H9 (cell line): ENCODE measurements at regions not wholly inside any gene's neighbourhood (a gene's known extent, or its start where the extent isn't known, plus 50 kb on each side); places are given as distances from the start of the nearest gene placed in this dataset.

Experiments used
- DNase-seq: peaks from one replicate; pipeline ENCODE4 v3.0.0-alpha.2; 2017
- H2AFZ ChIP-seq: one replicate; pipeline ENCODE4 v1.6.1; 2013; ENCODE audit warnings: mild to moderate bottlenecking, low read length, control low read depth, moderate library complexity
- H2AK5ac ChIP-seq: 2 replicates; pipeline ENCODE4 v1.6.1; 2013; ENCODE audit warnings: low read length, control low read depth, mixed read lengths; ENCODE audit not compliant: insufficient read length
- H2BK120ac ChIP-seq: one replicate; pipeline ENCODE4 v1.6.1; 2013; ENCODE audit warnings: low read depth, mild to moderate bottlenecking, low read length, control low read depth, inconsistent platforms; ENCODE audit not compliant: poor library complexity, severe bottlenecking
- H2BK12ac ChIP-seq: 2 replicates; pipeline ENCODE4 v1.6.1; 2013; ENCODE audit warnings: low read length, control low read depth, mixed read lengths, low read depth; ENCODE audit not compliant: insufficient read length
- H2BK15ac ChIP-seq: 2 replicates; pipeline ENCODE4 v1.6.1; 2013; ENCODE audit warnings: low read depth, low read length, control low read depth
- H2BK20ac ChIP-seq: one replicate; pipeline ENCODE4 v1.6.1; 2013; ENCODE audit warnings: low read depth, mild to moderate bottlenecking, low read length, control low read depth, inconsistent platforms; ENCODE audit not compliant: poor library complexity, severe bottlenecking
- H2BK5ac ChIP-seq: 2 replicates; pipeline ENCODE4 v1.6.1; 2013; ENCODE audit warnings: low read length, control low read depth, mixed read lengths; ENCODE audit not compliant: insufficient read length
- H3K14ac ChIP-seq: 2 replicates; pipeline ENCODE4 v1.6.1; 2013; ENCODE audit warnings: low read length, control low read depth; ENCODE audit not compliant: insufficient read depth
- H3K18ac ChIP-seq: 2 replicates; pipeline ENCODE4 v1.6.1; 2013; ENCODE audit warnings: low read depth, mild to moderate bottlenecking, mixed read lengths, low read length, control low read depth; ENCODE audit not compliant: insufficient read length
- H3K23ac ChIP-seq: 2 replicates; pipeline ENCODE4 v1.6.1; 2013; ENCODE audit warnings: low read length, control low read depth, mixed read lengths, low read depth; ENCODE audit not compliant: insufficient read length
- H3K23me2 ChIP-seq: 2 replicates; pipeline ENCODE4 v1.6.1; 2013; ENCODE audit warnings: low read depth, mild to moderate bottlenecking, mixed read lengths, low read length, control low read depth; ENCODE audit not compliant: insufficient read length, poor library complexity, severe bottlenecking
- H3K27ac ChIP-seq: 2 replicates; pipeline ENCODE4 v1.5.1; 2013; ENCODE audit warnings: low read length, control low read depth, mixed read lengths, low read depth; ENCODE audit not compliant: insufficient read length
- H3K27me3 ChIP-seq: 2 replicates; pipeline ENCODE4 v1.6.1; 2013; ENCODE audit warnings: low read length, control low read depth, inconsistent platforms; ENCODE audit not compliant: insufficient read depth
- H3K4ac ChIP-seq: 2 replicates; pipeline ENCODE4 v1.6.1; 2013; ENCODE audit warnings: low read depth, mild to moderate bottlenecking, control low read depth, inconsistent platforms, low read length, moderate library complexity
- H3K4me1 ChIP-seq: 2 replicates; pipeline ENCODE4 v1.6.1; 2013; ENCODE audit warnings: low read length, control low read depth, inconsistent platforms; ENCODE audit not compliant: insufficient read depth
- H3K4me2 ChIP-seq: 2 replicates; pipeline ENCODE4 v1.6.1; 2013; ENCODE audit warnings: low read length, control low read depth, mixed read lengths; ENCODE audit not compliant: insufficient read length, insufficient read depth
- H3K56ac ChIP-seq: 2 replicates; pipeline ENCODE4 v1.6.1; 2013; ENCODE audit warnings: low read depth, mild to moderate bottlenecking, mixed read lengths, low read length, control low read depth; ENCODE audit not compliant: insufficient read length
- H3K79me1 ChIP-seq: 2 replicates; pipeline ENCODE4 v1.6.1; 2013; ENCODE audit warnings: low read depth, mild to moderate bottlenecking, moderate library complexity, low read length, control low read depth, inconsistent platforms; ENCODE audit not compliant: insufficient read depth, poor library complexity, severe bottlenecking
- H3K79me2 ChIP-seq: 2 replicates; pipeline ENCODE4 v1.6.1; 2013; ENCODE audit warnings: low read length, control low read depth, inconsistent platforms; ENCODE audit not compliant: insufficient read depth
- H3K9ac ChIP-seq: 2 replicates; pipeline ENCODE4 v1.6.1; 2013; ENCODE audit warnings: low read length, control low read depth, mixed read lengths; ENCODE audit not compliant: insufficient read length; ENCODE audit errors: extremely low read depth
- H3K9me3 ChIP-seq: one replicate; pipeline ENCODE4 v1.6.1; 2013; ENCODE audit warnings: low read depth, low read length, inconsistent platforms; ENCODE audit not compliant: control insufficient read depth
- H3T11ph ChIP-seq: one replicate; pipeline ENCODE4 v1.6.1; 2013; ENCODE audit warnings: mild to moderate bottlenecking, low read length, control low read depth, inconsistent platforms
- H4K20me1 ChIP-seq: one replicate; pipeline ENCODE4 v1.6.1; 2013; ENCODE audit not compliant: control insufficient read depth, insufficient read length, insufficient read depth
- H4K5ac ChIP-seq: 2 replicates; pipeline ENCODE4 v1.6.1; 2013; ENCODE audit warnings: low read depth, mild to moderate bottlenecking, mixed read lengths, low read length, control low read depth; ENCODE audit not compliant: insufficient read length
- H4K8ac ChIP-seq: replicated peaks from 2 replicates; pipeline ENCODE4 v1.6.1; 2013; ENCODE audit warnings: low read length, control low read depth, mixed read lengths, low read depth; ENCODE audit not compliant: insufficient read length
- H4K91ac ChIP-seq: 2 replicates; pipeline ENCODE4 v1.6.1; 2013; ENCODE audit warnings: low read depth, mild to moderate bottlenecking, moderate library complexity, mixed read lengths, low read length, control low read depth; ENCODE audit not compliant: insufficient read length
- H3K27ac Mint-ChIP-seq, 3 experiments: 2 replicates in 2 of 3; 3 replicates in 1 of 3; pipeline ENCODE4 v1.8.0; 2020 to 2021; ENCODE audit warnings: mixed read lengths in 3 of 3, mild to moderate bottlenecking in 1 of 3, moderate library complexity in 1 of 3
- H3K27me3 Mint-ChIP-seq: 2 replicates; pipeline ENCODE4 v1.8.0; 2021; ENCODE audit warnings: low read depth, mild to moderate bottlenecking, moderate library complexity, mixed read lengths
- H3K36me3 Mint-ChIP-seq, 3 experiments: 2 replicates in 2 of 3; 3 replicates in 1 of 3; pipeline ENCODE4 v1.8.0; 2020 to 2021; ENCODE audit warnings: low read depth in 3 of 3, mixed read lengths in 3 of 3; ENCODE audit not compliant: insufficient read depth in 1 of 3
- H3K4me1 Mint-ChIP-seq, 2 experiments: 2 replicates each; pipeline ENCODE4 v1.8.0; 2020; ENCODE audit warnings: mixed read lengths in 2 of 2
- H3K4me3 Mint-ChIP-seq, 2 experiments: 2 replicates in 1 of 2; 3 replicates in 1 of 2; pipeline ENCODE4 v1.8.0; 2020 to 2021; ENCODE audit warnings: mild to moderate bottlenecking in 2 of 2, mixed read lengths in 2 of 2, moderate library complexity in 1 of 2
- H3K9me3 Mint-ChIP-seq, 2 experiments: 2 replicates in 1 of 2; 3 replicates in 1 of 2; pipeline ENCODE4 v1.8.0; 2020; ENCODE audit warnings: mild to moderate bottlenecking in 2 of 2, mixed read lengths in 2 of 2, moderate library complexity in 1 of 2
- CTCF ChIP-seq: fragments of 200-600 bp; sonication (generic); conservative IDR thresholded peaks from 3 replicates; pipeline ENCODE4 v1.8.0; 2021; ENCODE audit warnings: antibody characterized with exemption, mild to moderate bottlenecking
- WGBS: extraction: QIAGEN DNeasy Blood & Tissue Kit; methylation state at CpG from one replicate; pipeline ENCODE4 v1.1.7; 2013; ENCODE audit warnings: missing lambda C conversion rate, low lambda C conversion rate, mixed read lengths; ENCODE audit not compliant: insufficient read length; ENCODE audit errors: extremely low coverage; 5-methylcytosine and 5-hydroxymethylcytosine counted together

GRCh38 chr5:82331557-82331956, 53.4 kb upstream of the RPS23 start:
- no peaks in the 10 kb centered on the region; the same call in 1 of the 2 replicates for H3K27me3 Mint-ChIP-seq
- WGBS = no CpG with 5 or more reads among the region's 4 CpGs

More at GRCh38 chr5:82331557-82331956, 53.4 kb upstream of the RPS23 start:
- Histone ChIP-seq H3K23me2 (no peaks in the 10 kb centered on the region), H2BK120ac (no peak overlapping the region), H3K18ac (no peak overlapping the region), H2AFZ (no peak overlapping the region), H2AK5ac (no peak overlapping the region), H3K79me2 (no peaks in the 10 kb centered on the region), H3K4ac (no peak overlapping the region), H3K9me3 (no peaks in the 10 kb centered on the region), H3K23ac (no peak overlapping the region), H4K20me1 (no peaks in the 10 kb centered on the region), H3K27me3 (no peaks in the 10 kb centered on the region), H3K56ac (no peak overlapping the region), H3K4me1 (no peaks in the 10 kb centered on the region), H3K9ac (no peak overlapping the region), H3K27ac (no peak overlapping the region), H3K14ac (no peak overlapping the region), H3K4me2 (no peak overlapping the region), H2BK12ac (no peak overlapping the region), H4K91ac (no peak overlapping the region), H2BK5ac (no peak overlapping the region), H3T11ph (no peak overlapping the region), H2BK20ac (no peak overlapping the region), H3K79me1 (no peaks in the 10 kb centered on the region), H4K5ac (no peak overlapping the region), H2BK15ac (no peak overlapping the region), H4K8ac (no peak overlapping the region)
- H3K4me3 Mint-ChIP-seq = no peak overlapping the region
- peaks cover 0 to 21% (median 12%) of the 10 kb centered on the region in 3 experiments; a peak in 5 of 7 replicates for H3K36me3 Mint-ChIP-seq
- peaks cover 15 to 16% of the 10 kb centered on the region in 2 experiments for H3K9me3 Mint-ChIP-seq
- no peak for DNase-seq
- no peak for TF ChIP-seq CTCF
- no peak overlapping the region for H3K27ac Mint-ChIP-seq
- peaks cover 11 to 16% of the 10 kb centered on the region in 2 experiments; a peak in 3 of 4 replicates for H3K4me1 Mint-ChIP-seq
